Lower leg skin (tissue), 3 donors: ENCODE measurements at regions not wholly inside any gene's neighbourhood (a gene's known extent, or its start where the extent isn't known, plus 50 kb on each side); places are given as distances from the start of the nearest gene placed in this dataset.

Source experiments
- POLR2A ChIP-seq, 2 donors: fragments of 450-650 bp; IDR thresholded peaks; one replicate each; pipeline ENCODE4 v1.6.1; 2016 to 2017; ENCODE audit warnings: antibody characterized with exemption in 2 of 2, mild to moderate bottlenecking in 1 of 2, moderate library complexity in 1 of 2
- TF ChIP-seq, protein P1 (sequence below), 3 donors: fragments of 450-650 bp; IDR thresholded peaks; one replicate each; pipeline ENCODE4 v1.5.1; 2016; ENCODE audit warnings: antibody characterized with exemption in 3 of 3, mild to moderate bottlenecking in 3 of 3, moderate library complexity in 2 of 3

DNA sequence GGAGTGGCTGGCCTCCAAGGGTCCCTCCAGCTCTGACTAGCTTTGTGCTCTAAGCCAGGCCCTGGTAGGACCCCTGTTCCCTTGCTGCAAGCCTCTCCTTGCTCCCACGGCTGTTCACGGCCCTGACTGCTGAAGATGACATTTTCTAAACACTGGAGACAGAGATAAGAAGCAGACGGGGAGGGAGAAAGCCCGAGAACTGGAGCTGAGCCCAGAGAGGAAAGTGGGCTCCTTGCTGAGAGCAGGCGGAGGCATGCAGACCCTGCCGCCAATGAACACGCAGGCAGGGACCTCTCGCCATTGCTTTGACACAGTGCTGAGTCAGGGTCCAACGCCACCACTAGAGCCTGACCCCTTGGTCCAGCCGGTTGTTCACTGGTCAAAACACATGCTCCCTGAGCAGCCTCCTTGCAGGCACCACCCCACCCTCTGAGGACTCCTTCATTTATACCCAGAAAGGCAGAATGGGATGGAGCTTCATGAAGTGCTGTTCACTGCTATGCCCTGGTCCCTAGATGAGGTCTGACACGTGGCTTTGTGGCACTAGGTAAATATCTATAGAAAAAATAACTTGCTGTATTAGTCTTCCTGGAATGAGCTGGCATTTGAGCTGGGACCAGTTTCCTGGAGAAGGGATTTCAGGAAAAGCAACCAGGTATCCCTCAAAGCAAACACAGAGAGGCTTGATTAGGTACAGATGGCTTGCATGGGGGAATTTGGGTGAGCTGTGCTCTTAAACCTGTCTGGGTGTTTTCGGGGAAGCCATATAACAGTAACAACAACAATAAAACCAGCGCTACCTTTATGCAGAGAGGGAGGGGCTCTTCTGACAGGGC is 65.7 kb downstream of the MCFD2 start:
- TF ChIP-seq, protein P1, sequence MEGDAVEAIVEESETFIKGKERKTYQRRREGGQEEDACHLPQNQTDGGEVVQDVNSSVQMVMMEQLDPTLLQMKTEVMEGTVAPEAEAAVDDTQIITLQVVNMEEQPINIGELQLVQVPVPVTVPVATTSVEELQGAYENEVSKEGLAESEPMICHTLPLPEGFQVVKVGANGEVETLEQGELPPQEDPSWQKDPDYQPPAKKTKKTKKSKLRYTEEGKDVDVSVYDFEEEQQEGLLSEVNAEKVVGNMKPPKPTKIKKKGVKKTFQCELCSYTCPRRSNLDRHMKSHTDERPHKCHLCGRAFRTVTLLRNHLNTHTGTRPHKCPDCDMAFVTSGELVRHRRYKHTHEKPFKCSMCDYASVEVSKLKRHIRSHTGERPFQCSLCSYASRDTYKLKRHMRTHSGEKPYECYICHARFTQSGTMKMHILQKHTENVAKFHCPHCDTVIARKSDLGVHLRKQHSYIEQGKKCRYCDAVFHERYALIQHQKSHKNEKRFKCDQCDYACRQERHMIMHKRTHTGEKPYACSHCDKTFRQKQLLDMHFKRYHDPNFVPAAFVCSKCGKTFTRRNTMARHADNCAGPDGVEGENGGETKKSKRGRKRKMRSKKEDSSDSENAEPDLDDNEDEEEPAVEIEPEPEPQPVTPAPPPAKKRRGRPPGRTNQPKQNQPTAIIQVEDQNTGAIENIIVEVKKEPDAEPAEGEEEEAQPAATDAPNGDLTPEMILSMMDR (IDR thresholded peaks at IDR 0.05): no peak
- no peak for TF ChIP-seq POLR2A (IDR thresholded peaks at IDR 0.05)
